GM12865 (cell line): ENCODE measurements at regions not wholly inside any gene's neighbourhood (a gene's known extent, or its start where the extent isn't known, plus 50 kb on each side); places are given as distances from the start of the nearest gene placed in this dataset.

Experiments
- DNase-seq: peaks from one replicate; pipeline ENCODE4 v3.0.0; 2010; ENCODE audit warnings: low read depth
- H3K4me3 ChIP-seq: 2 replicates; pipeline ENCODE4 v1.5.1; 2011; ENCODE audit warnings: mild to moderate bottlenecking, low read depth, low read length, control low read depth
- CTCF ChIP-seq: IDR thresholded peaks from 2 replicates; pipeline ENCODE4 v1.5.1; 2011; ENCODE audit warnings: low read length, control low read depth, low read depth, inconsistent platforms; ENCODE audit not compliant: insufficient read depth; ENCODE audit errors: missing control alignments

GRCh38 chr11:128239306-128239705 is 348.1 kb downstream of the ETS1 start:
- H3K4me3 ChIP-seq = no peak overlapping the region
- TF ChIP-seq CTCF = no peak
- no peak for DNase-seq

GRCh38 chr11:128238521-128239265 is 348.7 kb downstream of the ETS1 start:
- no peak for TF ChIP-seq CTCF
- no peak for DNase-seq
- H3K4me3 ChIP-seq = no peak overlapping the region

GRCh38 chr11:128236506-128237498 is 350.6 kb downstream of the ETS1 start:
- H3K4me3 ChIP-seq = no peak overlapping the region
- DNase-seq = no peak
- no peak for TF ChIP-seq CTCF

- no peak for DNase-seq
- H3K4me3 ChIP-seq = no peak overlapping the region
- no peak for TF ChIP-seq CTCF
Measured at GRCh38 chr11:128235958-128236357, 351.4 kb downstream of the ETS1 start.

- H3K4me3 ChIP-seq = no peak overlapping the region
- no peak for TF ChIP-seq CTCF
- DNase-seq = no peak
Measured at GRCh38 chr11:128235426-128235825, 351.9 kb downstream of the ETS1 start.

GRCh38 chr11:128234143-128234542 is 353.2 kb downstream of the ETS1 start:
- no peak for DNase-seq
- no peak for TF ChIP-seq CTCF
- H3K4me3 ChIP-seq = no peak overlapping the region
